WTC11 (cell line): ENCODE measurements at regions not wholly inside any gene's neighbourhood (a gene's known extent, or its start where the extent isn't known, plus 50 kb on each side); places are given as distances from the start of the nearest gene placed in this dataset.
"Not testable (repeated sequence)": the region's sequence is repeated elsewhere in the genome, so short reads cannot be mapped to it uniquely, and the experiment has no call there.

Experiments
- ATAC-seq: fragments of 200-7000 bp; cut with Tn5 transposase; 2 replicates; pipeline ENCODE4 v1.10.0; 2021; ENCODE audit warnings: mild to moderate bottlenecking, moderate library complexity
- CTCF ChIA-PET: fragments of 300-600 bp; sonication (Branson Sonifier 250); formaldehyde crosslinking; loops from one replicate; lab custom pipeline; 2021; ENCODE audit warnings: antibody characterized with exemption; lab: Charles Lee
- POLR2A ChIA-PET: fragments of 350-600 bp; sonication (Branson Sonifier 250); formaldehyde crosslinking; loops from one replicate; lab custom pipeline; 2021; ENCODE audit warnings: antibody characterized with exemption; lab: Charles Lee
- DNase-seq: peaks from one replicate; pipeline ENCODE4 v3.0.0; 2021; ENCODE audit warnings: low spot score
- H3K27ac Mint-ChIP-seq: 2 replicates; pipeline ENCODE4 v1.8.0; 2021; ENCODE audit warnings: mixed read lengths
- H3K27me3 Mint-ChIP-seq: 2 replicates; pipeline ENCODE4 v1.8.0; 2021; ENCODE audit warnings: low read depth, mild to moderate bottlenecking, moderate library complexity, mixed read lengths
- H3K36me3 Mint-ChIP-seq: 2 replicates; pipeline ENCODE4 v1.8.0; 2021; ENCODE audit warnings: mixed read lengths
- H3K4me1 Mint-ChIP-seq: 2 replicates; pipeline ENCODE4 v1.8.0; 2022; ENCODE audit warnings: mixed read lengths
- H3K4me3 Mint-ChIP-seq: 2 replicates; pipeline ENCODE4 v1.8.0; 2021; ENCODE audit warnings: mild to moderate bottlenecking, moderate library complexity, mixed read lengths
- H3K9me3 Mint-ChIP-seq: 2 replicates; pipeline ENCODE4 v1.8.0; 2021; ENCODE audit warnings: mixed read lengths
- E2F1 ChIP-seq: sonication (generic); formaldehyde crosslinking; IDR thresholded peaks from 2 replicates; pipeline ENCODE4 v1.8.0; 2022; ENCODE audit warnings: mild to moderate bottlenecking, missing genetic modification reagents
- EMX1 ChIP-seq: fragments of 250-450 bp; sonication (Bioruptor Pico); IDR thresholded peaks from 2 replicates; pipeline ENCODE4 v1.8.0; 2021; ENCODE audit warnings: mild to moderate bottlenecking
- ERG ChIP-seq: fragments of 250-450 bp; sonication (Bioruptor Pico); IDR thresholded peaks from 2 replicates; pipeline ENCODE4 v1.8.0; 2021; ENCODE audit warnings: mild to moderate bottlenecking
- FOXJ3 ChIP-seq: sonication (generic); formaldehyde crosslinking; IDR thresholded peaks from 2 replicates; pipeline ENCODE4 v1.9.0; 2021; ENCODE audit warnings: missing genetic modification reagents, mild to moderate bottlenecking, borderline replicate concordance
- FOXK1 ChIP-seq: sonication (generic); formaldehyde crosslinking; IDR thresholded peaks from 2 replicates; pipeline ENCODE4 v1.8.0; 2022; ENCODE audit warnings: mild to moderate bottlenecking, moderate library complexity, missing genetic modification reagents
- FOXP1 ChIP-seq: sonication (generic); formaldehyde crosslinking; IDR thresholded peaks from 2 replicates; pipeline ENCODE4 v1.8.0; 2022; ENCODE audit warnings: missing genetic modification reagents, mild to moderate bottlenecking, moderate library complexity, borderline replicate concordance
- FOXP4 ChIP-seq: sonication (generic); formaldehyde crosslinking; IDR thresholded peaks from 2 replicates; pipeline ENCODE4 v1.8.0; 2022; ENCODE audit warnings: mild to moderate bottlenecking, missing genetic modification reagents
- SP1 ChIP-seq: sonication (generic); formaldehyde crosslinking; conservative IDR thresholded peaks from 2 replicates; pipeline ENCODE4 v1.8.1; 2022; ENCODE audit warnings: missing genetic modification reagents
- ZNF121 ChIP-seq: sonication (generic); formaldehyde crosslinking; IDR thresholded peaks from 2 replicates; pipeline ENCODE4 v1.8.0; 2023; ENCODE audit warnings: missing genetic modification reagents
- ZNF138 ChIP-seq: sonication (generic); formaldehyde crosslinking; conservative IDR thresholded peaks from 2 replicates; pipeline ENCODE4 v1.8.1; 2022; ENCODE audit warnings: mild to moderate bottlenecking, moderate library complexity, missing genetic modification reagents
- ZNF317 ChIP-seq: sonication (generic); formaldehyde crosslinking; IDR thresholded peaks from 2 replicates; pipeline ENCODE4 v1.8.1; 2023; ENCODE audit warnings: low read depth, mild to moderate bottlenecking, moderate library complexity, missing genetic modification reagents, borderline replicate concordance
- ZNF396 ChIP-seq: fragments of 250-450 bp; sonication (Bioruptor Pico); IDR thresholded peaks from 2 replicates; pipeline ENCODE4 v1.8.0; 2021; ENCODE audit warnings: mild to moderate bottlenecking, moderate library complexity, borderline replicate concordance
- ZNF512 ChIP-seq: sonication (generic); formaldehyde crosslinking; IDR thresholded peaks from 2 replicates; pipeline ENCODE4 v1.8.1; 2022; ENCODE audit warnings: missing genetic modification reagents, borderline replicate concordance
- TF ChIP-seq, protein P1 (sequence below): sonication (generic); formaldehyde crosslinking; IDR thresholded peaks from 2 replicates; pipeline ENCODE4 v1.8.0; 2023; ENCODE audit warnings: mild to moderate bottlenecking, missing genetic modification reagents
- TF ChIP-seq, protein P2 (sequence below): sonication (generic); formaldehyde crosslinking; IDR thresholded peaks from 2 replicates; pipeline ENCODE4 v1.8.1; 2023; ENCODE audit warnings: mild to moderate bottlenecking, missing genetic modification reagents, borderline replicate concordance
- TF ChIP-seq, protein P3 (sequence below): fragments of 250-450 bp; sonication (Bioruptor Pico); IDR thresholded peaks from 2 replicates; pipeline ENCODE4 v1.9.0; 2021; ENCODE audit warnings: mild to moderate bottlenecking
- TF ChIP-seq, protein P4 (sequence below): sonication (generic); formaldehyde crosslinking; IDR thresholded peaks from 2 replicates; pipeline ENCODE4 v1.8.0; 2022; ENCODE audit warnings: mild to moderate bottlenecking, missing genetic modification reagents
- TF ChIP-seq, protein P5 (sequence below): sonication (generic); formaldehyde crosslinking; IDR thresholded peaks from 2 replicates; pipeline ENCODE4 v1.8.0; 2023; ENCODE audit warnings: missing genetic modification reagents

GRCh38 chr4:173608632-173609031 lies 78.6 kb upstream of the HAND2 start:
- POLR2A ChIA-PET, result not testable (repeated sequence)
- peaks cover 18% of the 10 kb centered on the region for H3K9me3 Mint-ChIP-seq
- TF ChIP-seq FOXP4 (CRISPR knock-in tag) (peak; percentile 91), FOXP1 (CRISPR knock-in tag) (peak; percentile 56; the same call in 1 of the 2 replicates), FOXK1 (CRISPR knock-in tag) (peak; percentile 93)
- TF ChIP-seq, protein P1, sequence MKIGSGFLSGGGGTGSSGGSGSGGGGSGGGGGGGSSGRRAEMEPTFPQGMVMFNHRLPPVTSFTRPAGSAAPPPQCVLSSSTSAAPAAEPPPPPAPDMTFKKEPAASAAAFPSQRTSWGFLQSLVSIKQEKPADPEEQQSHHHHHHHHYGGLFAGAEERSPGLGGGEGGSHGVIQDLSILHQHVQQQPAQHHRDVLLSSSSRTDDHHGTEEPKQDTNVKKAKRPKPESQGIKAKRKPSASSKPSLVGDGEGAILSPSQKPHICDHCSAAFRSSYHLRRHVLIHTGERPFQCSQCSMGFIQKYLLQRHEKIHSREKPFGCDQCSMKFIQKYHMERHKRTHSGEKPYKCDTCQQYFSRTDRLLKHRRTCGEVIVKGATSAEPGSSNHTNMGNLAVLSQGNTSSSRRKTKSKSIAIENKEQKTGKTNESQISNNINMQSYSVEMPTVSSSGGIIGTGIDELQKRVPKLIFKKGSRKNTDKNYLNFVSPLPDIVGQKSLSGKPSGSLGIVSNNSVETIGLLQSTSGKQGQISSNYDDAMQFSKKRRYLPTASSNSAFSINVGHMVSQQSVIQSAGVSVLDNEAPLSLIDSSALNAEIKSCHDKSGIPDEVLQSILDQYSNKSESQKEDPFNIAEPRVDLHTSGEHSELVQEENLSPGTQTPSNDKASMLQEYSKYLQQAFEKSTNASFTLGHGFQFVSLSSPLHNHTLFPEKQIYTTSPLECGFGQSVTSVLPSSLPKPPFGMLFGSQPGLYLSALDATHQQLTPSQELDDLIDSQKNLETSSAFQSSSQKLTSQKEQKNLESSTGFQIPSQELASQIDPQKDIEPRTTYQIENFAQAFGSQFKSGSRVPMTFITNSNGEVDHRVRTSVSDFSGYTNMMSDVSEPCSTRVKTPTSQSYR (CRISPR knock-in tag), result peak; percentile 97
- TF ChIP-seq, protein P2, sequence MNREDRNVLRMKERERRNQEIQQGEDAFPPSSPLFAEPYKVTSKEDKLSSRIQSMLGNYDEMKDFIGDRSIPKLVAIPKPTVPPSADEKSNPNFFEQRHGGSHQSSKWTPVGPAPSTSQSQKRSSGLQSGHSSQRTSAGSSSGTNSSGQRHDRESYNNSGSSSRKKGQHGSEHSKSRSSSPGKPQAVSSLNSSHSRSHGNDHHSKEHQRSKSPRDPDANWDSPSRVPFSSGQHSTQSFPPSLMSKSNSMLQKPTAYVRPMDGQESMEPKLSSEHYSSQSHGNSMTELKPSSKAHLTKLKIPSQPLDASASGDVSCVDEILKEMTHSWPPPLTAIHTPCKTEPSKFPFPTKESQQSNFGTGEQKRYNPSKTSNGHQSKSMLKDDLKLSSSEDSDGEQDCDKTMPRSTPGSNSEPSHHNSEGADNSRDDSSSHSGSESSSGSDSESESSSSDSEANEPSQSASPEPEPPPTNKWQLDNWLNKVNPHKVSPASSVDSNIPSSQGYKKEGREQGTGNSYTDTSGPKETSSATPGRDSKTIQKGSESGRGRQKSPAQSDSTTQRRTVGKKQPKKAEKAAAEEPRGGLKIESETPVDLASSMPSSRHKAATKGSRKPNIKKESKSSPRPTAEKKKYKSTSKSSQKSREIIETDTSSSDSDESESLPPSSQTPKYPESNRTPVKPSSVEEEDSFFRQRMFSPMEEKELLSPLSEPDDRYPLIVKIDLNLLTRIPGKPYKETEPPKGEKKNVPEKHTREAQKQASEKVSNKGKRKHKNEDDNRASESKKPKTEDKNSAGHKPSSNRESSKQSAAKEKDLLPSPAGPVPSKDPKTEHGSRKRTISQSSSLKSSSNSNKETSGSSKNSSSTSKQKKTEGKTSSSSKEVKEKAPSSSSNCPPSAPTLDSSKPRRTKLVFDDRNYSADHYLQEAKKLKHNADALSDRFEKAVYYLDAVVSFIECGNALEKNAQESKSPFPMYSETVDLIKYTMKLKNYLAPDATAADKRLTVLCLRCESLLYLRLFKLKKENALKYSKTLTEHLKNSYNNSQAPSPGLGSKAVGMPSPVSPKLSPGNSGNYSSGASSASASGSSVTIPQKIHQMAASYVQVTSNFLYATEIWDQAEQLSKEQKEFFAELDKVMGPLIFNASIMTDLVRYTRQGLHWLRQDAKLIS, result 0 out of 2 replicates have a peak, but pooled peaks have one; percentile 33

DNA sequence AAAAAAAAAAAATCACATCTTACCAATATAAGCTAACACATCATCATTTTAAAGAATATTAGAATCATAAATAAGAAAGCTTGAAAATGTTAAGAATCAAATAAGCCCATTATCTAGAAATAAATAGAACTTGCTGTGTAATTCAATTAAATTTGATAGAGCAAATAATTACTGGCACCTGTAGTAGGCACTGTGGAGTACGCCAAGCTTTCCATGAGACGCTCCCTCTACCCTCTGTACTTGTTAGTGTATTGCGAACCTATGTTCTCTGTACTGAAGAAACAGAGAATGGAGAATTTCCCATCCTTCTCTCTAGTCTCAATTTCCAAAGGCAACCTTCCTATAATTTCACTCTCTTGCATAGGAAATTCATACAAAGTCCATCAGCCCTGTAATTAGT lies 61.7 kb upstream of the HAND2 start:
- ChIA-PET POLR2A (no interaction called here), CTCF (interaction anchor here (0.7 to 1.0 kb wide), 2 partner anchors 161 to 1155 kb away, joined by 3 to 6 read pairs; no protein-coding TSS in a partner anchor)
- Mint-ChIP-seq H3K9me3 (no peaks in the 10 kb centered on the region), H3K4me3 (no peak overlapping the region), H3K36me3 (no peaks in the 10 kb centered on the region), H3K27ac (no peak overlapping the region), H3K27me3 (no peaks in the 10 kb centered on the region), H3K4me1 (no peaks in the 10 kb centered on the region)
- peak; percentile 97 for ATAC-seq
- no peak for DNase-seq
- no peak for TF ChIP-seq E2F1
- TF ChIP-seq ZNF396 (CRISPR knock-in tag), result no peak
- no peak for TF ChIP-seq ZNF121 (CRISPR knock-in tag)
- no peak for TF ChIP-seq ERG (CRISPR knock-in tag)
- TF ChIP-seq EMX1 (CRISPR knock-in tag), result no peak
- no peak for TF ChIP-seq ZNF138 (CRISPR knock-in tag)
- no peak for TF ChIP-seq FOXK1 (CRISPR knock-in tag)
- TF ChIP-seq FOXJ3, result no peak
- TF ChIP-seq, protein P3, sequence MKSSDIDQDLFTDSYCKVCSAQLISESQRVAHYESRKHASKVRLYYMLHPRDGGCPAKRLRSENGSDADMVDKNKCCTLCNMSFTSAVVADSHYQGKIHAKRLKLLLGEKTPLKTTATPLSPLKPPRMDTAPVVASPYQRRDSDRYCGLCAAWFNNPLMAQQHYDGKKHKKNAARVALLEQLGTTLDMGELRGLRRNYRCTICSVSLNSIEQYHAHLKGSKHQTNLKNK (CRISPR knock-in tag), result no peak
- no peak for TF ChIP-seq ZNF512 (CRISPR knock-in tag)
- no peak for TF ChIP-seq SP1 (CRISPR knock-in tag)
- TF ChIP-seq, protein P4, sequence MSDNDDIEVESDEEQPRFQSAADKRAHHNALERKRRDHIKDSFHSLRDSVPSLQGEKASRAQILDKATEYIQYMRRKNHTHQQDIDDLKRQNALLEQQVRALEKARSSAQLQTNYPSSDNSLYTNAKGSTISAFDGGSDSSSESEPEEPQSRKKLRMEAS (CRISPR knock-in tag), result no peak
- no peak for TF ChIP-seq ZNF317
- TF ChIP-seq, protein P5, sequence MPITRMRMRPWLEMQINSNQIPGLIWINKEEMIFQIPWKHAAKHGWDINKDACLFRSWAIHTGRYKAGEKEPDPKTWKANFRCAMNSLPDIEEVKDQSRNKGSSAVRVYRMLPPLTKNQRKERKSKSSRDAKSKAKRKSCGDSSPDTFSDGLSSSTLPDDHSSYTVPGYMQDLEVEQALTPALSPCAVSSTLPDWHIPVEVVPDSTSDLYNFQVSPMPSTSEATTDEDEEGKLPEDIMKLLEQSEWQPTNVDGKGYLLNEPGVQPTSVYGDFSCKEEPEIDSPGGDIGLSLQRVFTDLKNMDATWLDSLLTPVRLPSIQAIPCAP, result no peak

More at GRCh38 chr4:173608632-173609031, 78.6 kb upstream of the HAND2 start:
- Mint-ChIP-seq H3K27ac (peak overlapping the region; percentile 82), H3K4me1 (peaks cover 16% of the 10 kb centered on the region), H3K4me3 (peak overlapping the region; percentile 73), H3K27me3 (peaks cover 12% of the 10 kb centered on the region)
- ATAC-seq, H3K36me3 Mint-ChIP-seq: not testable (repeated sequence)
- DNase-seq, result peak; percentile 84
- CTCF ChIA-PET, result interaction anchor here (1.1 to 1.4 kb wide), 2 partner anchors 34 to 144 kb away, joined by 4 to 5 read pairs; no protein-coding TSS in a partner anchor
